B cell (primary cell): ENCODE measurements at regions not wholly inside any gene's neighbourhood (a gene's known extent, or its start where the extent isn't known, plus 50 kb on each side); places are given as distances from the start of the nearest gene placed in this dataset.

Experiments
- ATAC-seq: fragments of 200-7000 bp; cut with Tn5 transposase; one replicate; pipeline ENCODE4 v1.10.0; 2021; ENCODE audit warnings: low read depth, mild to moderate bottlenecking, moderate number of reproducible peaks, moderate library complexity
- CTCF ChIA-PET: fragments of 350-600 bp; sonication (Branson Sonifier 250); formaldehyde crosslinking; loops from one replicate; lab custom pipeline; 2021; ENCODE audit warnings: antibody characterized with exemption, inconsistent platforms; lab: Charles Lee
- POLR2A ChIA-PET: fragments of 350-600 bp; sonication (Branson Sonifier 250); formaldehyde crosslinking; loops from one replicate; lab custom pipeline; 2021; ENCODE audit warnings: antibody characterized with exemption; lab: Charles Lee
- DNase-seq: peaks from one replicate; pipeline ENCODE4 v3.0.0; 2013
- H2AFZ ChIP-seq: 2 replicates; pipeline ENCODE4 v1.6.1; 2012; ENCODE audit warnings: mild to moderate bottlenecking, low read depth, low read length; ENCODE audit not compliant: insufficient read depth, poor library complexity, severe bottlenecking
- H3K27ac ChIP-seq, 2 donors: 1 replicate in 1 of 2; 2 replicates in 1 of 2; pipeline ENCODE4 v1.5.1; 2012 to 2013; ENCODE audit warnings: low read length in 2 of 2, mild to moderate bottlenecking in 2 of 2, moderate library complexity in 1 of 2
- H3K27me3 ChIP-seq, 4 experiments: fragments of 200-600 bp in 1 of 4; sonication (generic) in 1 of 4; replicated peaks in 1 of 4; 1 replicate in 2 of 4; 2 replicates in 2 of 4; pipeline versions ENCODE4 v1.6.1 to v1.7.0; 2013 to 2016; ENCODE audit warnings: low read length in 3 of 4, mild to moderate bottlenecking in 2 of 4, mixed read lengths in 1 of 4, moderate library complexity in 1 of 4; ENCODE audit not compliant: insufficient read depth in 4 of 4, control insufficient read depth in 3 of 4; ENCODE audit errors: control extremely low read depth in 1 of 4
- H3K36me3 ChIP-seq, 2 experiments: replicated peaks in 1 of 2; 1 replicate in 1 of 2; 2 replicates in 1 of 2; pipeline versions ENCODE4 v1.6.1 to v1.7.1; 2013; ENCODE audit warnings: low read length in 1 of 2; ENCODE audit not compliant: insufficient read depth in 2 of 2, control insufficient read depth in 1 of 2; ENCODE audit errors: control extremely low read depth in 1 of 2, extremely low read depth in 1 of 2
- H3K4me1 ChIP-seq, 2 donors: fragments of 200-600 bp in 1 of 2; sonication (generic) in 1 of 2; 1 replicate in 1 of 2; 2 replicates in 1 of 2; pipeline versions ENCODE4 v1.5.1 to v1.6.1; 2013 to 2017; ENCODE audit warnings: low read length in 2 of 2; ENCODE audit not compliant: control insufficient read depth in 2 of 2, insufficient read depth in 2 of 2
- H3K4me2 ChIP-seq: replicated peaks from 2 replicates; pipeline ENCODE3; 2012; ENCODE audit warnings: mild to moderate bottlenecking, low read depth, low read length; ENCODE audit not compliant: poor library complexity, severe bottlenecking
- H3K4me3 ChIP-seq, 5 experiments: fragments of 200-600 bp in 1 of 5; sonication (generic) in 1 of 5; 1 replicate in 3 of 5; 2 replicates in 2 of 5; pipeline versions ENCODE4 v1.5.1 to v1.7.0; 2011 to 2016; ENCODE audit warnings: low read length in 4 of 5, mild to moderate bottlenecking in 4 of 5, low read depth in 2 of 5, control low read depth in 1 of 5, moderate library complexity in 1 of 5; ENCODE audit not compliant: insufficient read depth in 1 of 5; ENCODE audit errors: control extremely low read depth in 1 of 5, extremely low read depth in 1 of 5
- H3K79me2 ChIP-seq: fragments of 200-600 bp; sonication (generic); one replicate; pipeline ENCODE4 v1.6.0; 2016; ENCODE audit warnings: low read length; ENCODE audit not compliant: control insufficient read depth, insufficient read depth
- H3K9ac ChIP-seq: fragments of 200-600 bp; sonication (generic); 2 replicates; pipeline ENCODE4 v1.6.1; 2017; ENCODE audit warnings: mild to moderate bottlenecking, low read length, moderate library complexity
- H3K9me3 ChIP-seq, 3 donors: one replicate each; pipeline versions ENCODE4 v1.6.1 to v1.7.1; 2013; ENCODE audit warnings: low read length in 2 of 3; ENCODE audit not compliant: control insufficient read depth in 2 of 3, insufficient read depth in 1 of 3; ENCODE audit errors: control extremely low read depth in 1 of 3
- H4K20me1 ChIP-seq: 2 replicates; pipeline ENCODE4 v1.6.0; 2012; ENCODE audit warnings: mild to moderate bottlenecking, low read length; ENCODE audit not compliant: insufficient read depth, control insufficient read depth, poor library complexity, severe bottlenecking
- H3K27ac Mint-ChIP-seq: one replicate; pipeline ENCODE4 v1.8.0; 2021; ENCODE audit warnings: mixed read lengths
- H3K27me3 Mint-ChIP-seq: one replicate; pipeline ENCODE4 v1.8.0; 2021; ENCODE audit warnings: mixed read lengths
- H3K4me1 Mint-ChIP-seq: one replicate; pipeline ENCODE4 v1.8.0; 2021; ENCODE audit warnings: mixed read lengths
- H3K4me3 Mint-ChIP-seq: one replicate; pipeline ENCODE4 v1.8.0; 2021; ENCODE audit warnings: mixed read lengths
- H3K9me3 Mint-ChIP-seq: one replicate; pipeline ENCODE4 v1.8.0; 2022; ENCODE audit warnings: mixed read lengths; ENCODE audit not compliant: insufficient read depth
- EZH2 ChIP-seq: IDR thresholded peaks from 2 replicates; pipeline ENCODE4 v1.6.1; 2012; ENCODE audit warnings: borderline replicate concordance, low read depth, mild to moderate bottlenecking, moderate library complexity, low read length; ENCODE audit not compliant: insufficient read depth, poor library complexity, severe bottlenecking
- WGBS: methylation state at CpG from one replicate; pipeline ENCODE4 v1.1.5; 2013; ENCODE audit warnings: missing lambda C conversion rate; ENCODE audit not compliant: insufficient coverage; 5-methylcytosine and 5-hydroxymethylcytosine counted together
- intact Hi-C: fragments of 100-400 bp; cut with micrococcal nuclease; formaldehyde crosslinking; loops from one replicate; pipeline ENCODE4 v1.10.0; 2022
- TF ChIP-seq, protein P1 (sequence below): fragments of 200-600 bp; IDR thresholded peaks from one replicate; pipeline ENCODE4 v1.8.0; 2022; ENCODE audit warnings: antibody characterized with exemption, mild to moderate bottlenecking

DNA sequence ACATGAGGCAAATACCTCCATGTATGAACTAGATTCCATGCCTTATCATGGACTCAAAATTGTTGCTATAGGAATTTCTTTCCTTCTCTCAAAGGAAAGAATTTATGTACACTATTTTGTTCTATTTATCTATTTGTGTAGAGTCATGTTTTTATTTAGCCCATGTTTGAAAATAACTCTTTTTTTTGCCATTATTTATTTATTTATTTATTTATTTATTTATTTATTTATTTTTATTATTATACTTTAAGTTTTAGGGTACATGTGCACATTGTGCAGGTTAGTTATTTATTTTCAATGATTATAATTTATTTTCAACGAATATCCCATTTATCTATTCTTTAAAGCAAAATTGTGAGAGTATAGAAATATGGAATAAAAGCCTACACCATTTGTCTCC is 177.9 kb downstream of the MAGEE1 start:
- H3K4me3 Mint-ChIP-seq, result no peak overlapping the region
- H3K79me2 ChIP-seq, result no peaks in the 10 kb centered on the region

DNA sequence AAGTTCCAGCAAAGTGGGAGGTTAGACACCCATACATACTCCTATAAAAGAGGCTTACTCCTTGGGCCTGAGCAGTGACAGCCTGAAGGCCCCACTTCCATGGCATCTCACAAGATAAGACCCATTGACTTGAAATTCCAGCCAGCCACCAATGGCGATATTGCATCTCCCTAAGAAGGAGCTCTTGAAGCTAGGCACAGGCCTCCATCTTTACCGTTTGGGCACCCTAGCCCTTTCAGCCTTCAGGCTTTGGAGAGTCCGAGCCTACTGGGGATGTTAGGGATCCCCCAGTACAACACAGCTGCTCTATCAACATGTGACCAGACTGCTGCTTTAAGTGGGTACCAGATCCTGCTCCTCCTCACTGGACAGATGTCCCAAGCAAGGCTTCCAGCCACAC is 189.5 kb downstream of the MAGEE1 start:
- H3K4me1 ChIP-seq, result no peaks in the 10 kb centered on the region
- no peak overlapping the region for H3K27ac ChIP-seq
- H3K27me3 ChIP-seq, result no peaks in the 10 kb centered on the region
- POLR2A ChIA-PET, result no interaction called here
- DNase-seq, result no peak
- H3K4me2 ChIP-seq, result no peak overlapping the region
- H3K4me3 ChIP-seq, result no peak overlapping the region
- peaks cover 0 to 7% (median 0%) of the 10 kb centered on the region in 3 donors for H3K9me3 ChIP-seq
- peaks cover 4% of the 10 kb centered on the region for H3K9me3 Mint-ChIP-seq
- CTCF ChIA-PET, result no interaction called here
- no peaks in the 10 kb centered on the region for H4K20me1 ChIP-seq
- H3K36me3 ChIP-seq, result no peaks in the 10 kb centered on the region
- TF ChIP-seq, protein P1, sequence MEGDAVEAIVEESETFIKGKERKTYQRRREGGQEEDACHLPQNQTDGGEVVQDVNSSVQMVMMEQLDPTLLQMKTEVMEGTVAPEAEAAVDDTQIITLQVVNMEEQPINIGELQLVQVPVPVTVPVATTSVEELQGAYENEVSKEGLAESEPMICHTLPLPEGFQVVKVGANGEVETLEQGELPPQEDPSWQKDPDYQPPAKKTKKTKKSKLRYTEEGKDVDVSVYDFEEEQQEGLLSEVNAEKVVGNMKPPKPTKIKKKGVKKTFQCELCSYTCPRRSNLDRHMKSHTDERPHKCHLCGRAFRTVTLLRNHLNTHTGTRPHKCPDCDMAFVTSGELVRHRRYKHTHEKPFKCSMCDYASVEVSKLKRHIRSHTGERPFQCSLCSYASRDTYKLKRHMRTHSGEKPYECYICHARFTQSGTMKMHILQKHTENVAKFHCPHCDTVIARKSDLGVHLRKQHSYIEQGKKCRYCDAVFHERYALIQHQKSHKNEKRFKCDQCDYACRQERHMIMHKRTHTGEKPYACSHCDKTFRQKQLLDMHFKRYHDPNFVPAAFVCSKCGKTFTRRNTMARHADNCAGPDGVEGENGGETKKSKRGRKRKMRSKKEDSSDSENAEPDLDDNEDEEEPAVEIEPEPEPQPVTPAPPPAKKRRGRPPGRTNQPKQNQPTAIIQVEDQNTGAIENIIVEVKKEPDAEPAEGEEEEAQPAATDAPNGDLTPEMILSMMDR, result no peak
- TF ChIP-seq EZH2, result no peak
- intact Hi-C loops, result no loop called here
- H3K4me3 Mint-ChIP-seq, result no peak overlapping the region
- WGBS, result 95% methylated on average over 3 of the region's 3 CpGs
- no peaks in the 10 kb centered on the region for H3K4me1 Mint-ChIP-seq
- H3K79me2 ChIP-seq, result no peaks in the 10 kb centered on the region
- ATAC-seq, result no peak
- no peak overlapping the region for H2AFZ ChIP-seq
- H3K27me3 Mint-ChIP-seq, result no peaks in the 10 kb centered on the region
- no peak overlapping the region for H3K9ac ChIP-seq
- no peak overlapping the region for H3K27ac Mint-ChIP-seq

More for the DNA sequence above, 177.9 kb downstream of the MAGEE1 start:
- H2AFZ ChIP-seq, result no peak overlapping the region
- Mint-ChIP-seq H3K4me1 (no peaks in the 10 kb centered on the region), H3K9me3 (peaks cover 2% of the 10 kb centered on the region), H3K27me3 (no peaks in the 10 kb centered on the region), H3K27ac (no peak overlapping the region)
- H3K27me3 ChIP-seq, result no peaks in the 10 kb centered on the region
- ATAC-seq (no peak), DNase-seq (no peak)
- WGBS, result no CpG with 5 or more reads among the region's 1 CpG
- no peak overlapping the region for H3K4me3 ChIP-seq
- TF ChIP-seq EZH2, result no peak
- TF ChIP-seq, protein P1, result no peak
- no peak overlapping the region for H3K9ac ChIP-seq
- intact Hi-C loops, result no loop called here
- no peaks in the 10 kb centered on the region for H4K20me1 ChIP-seq
- H3K4me1 ChIP-seq, result no peaks in the 10 kb centered on the region
- POLR2A ChIA-PET, result no interaction called here
- H3K27ac ChIP-seq, result no peak overlapping the region
- no peaks in the 10 kb centered on the region for H3K9me3 ChIP-seq
- no peak overlapping the region for H3K4me2 ChIP-seq
- H3K36me3 ChIP-seq, result no peaks in the 10 kb centered on the region
- CTCF ChIA-PET, result no interaction called here
